OCI-LY1 (cell line): ENCODE measurements at regions not wholly inside any gene's neighbourhood (a gene's known extent, or its start where the extent isn't known, plus 50 kb on each side); places are given as distances from the start of the nearest gene placed in this dataset.

Experiments
- EZH2 ChIP-seq: fragments of 200-600 bp; sonication (generic), shearing (Covaris generic); IDR thresholded peaks from 2 replicates; pipeline ENCODE4 v1.8.0; 2017; ENCODE audit warnings: borderline replicate concordance, mixed run types, mild to moderate bottlenecking, antibody characterized with exemption, low read length, moderate library complexity, mixed read lengths
- TF ChIP-seq, protein P1 (sequence below): fragments of 200-600 bp; sonication (generic), shearing (Covaris generic); IDR thresholded peaks from 2 replicates; pipeline ENCODE4 v1.5.1; 2017; ENCODE audit warnings: mild to moderate bottlenecking, antibody characterized with exemption, low read length, moderate library complexity, mixed read lengths

DNA sequence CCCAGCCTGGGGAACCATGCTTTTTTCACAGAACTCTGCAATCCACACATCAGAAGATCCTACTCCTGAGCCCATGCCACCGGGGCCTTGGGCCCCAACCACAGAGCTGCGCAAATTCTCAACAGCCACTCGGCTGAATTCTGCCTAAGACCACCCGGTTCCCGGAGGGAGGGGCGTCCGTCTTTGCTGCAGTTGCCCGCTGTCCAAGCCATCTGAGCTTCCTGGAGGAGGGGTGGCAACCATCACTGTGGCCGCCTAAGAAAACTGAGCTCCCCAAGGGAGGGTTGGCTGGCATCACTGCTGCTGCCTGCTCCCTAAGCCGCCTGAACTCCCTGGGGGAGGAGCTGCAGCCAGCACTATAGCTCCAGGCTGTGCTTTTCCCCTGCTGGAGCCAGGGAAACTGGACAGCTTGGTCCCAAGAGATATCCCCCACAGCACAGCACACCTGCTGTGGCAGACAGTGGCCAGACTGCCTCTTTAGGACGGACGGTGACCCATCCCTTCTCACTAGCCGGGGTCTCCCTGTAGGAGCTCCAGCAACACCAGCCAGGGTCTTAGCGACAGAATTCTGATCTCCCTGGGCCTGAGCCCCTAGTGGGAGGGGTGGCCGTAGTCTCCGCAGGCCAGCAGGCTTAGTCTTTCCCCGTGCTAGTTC, 1411.6 kb upstream of the CDH2 start:
- TF ChIP-seq, protein P1, sequence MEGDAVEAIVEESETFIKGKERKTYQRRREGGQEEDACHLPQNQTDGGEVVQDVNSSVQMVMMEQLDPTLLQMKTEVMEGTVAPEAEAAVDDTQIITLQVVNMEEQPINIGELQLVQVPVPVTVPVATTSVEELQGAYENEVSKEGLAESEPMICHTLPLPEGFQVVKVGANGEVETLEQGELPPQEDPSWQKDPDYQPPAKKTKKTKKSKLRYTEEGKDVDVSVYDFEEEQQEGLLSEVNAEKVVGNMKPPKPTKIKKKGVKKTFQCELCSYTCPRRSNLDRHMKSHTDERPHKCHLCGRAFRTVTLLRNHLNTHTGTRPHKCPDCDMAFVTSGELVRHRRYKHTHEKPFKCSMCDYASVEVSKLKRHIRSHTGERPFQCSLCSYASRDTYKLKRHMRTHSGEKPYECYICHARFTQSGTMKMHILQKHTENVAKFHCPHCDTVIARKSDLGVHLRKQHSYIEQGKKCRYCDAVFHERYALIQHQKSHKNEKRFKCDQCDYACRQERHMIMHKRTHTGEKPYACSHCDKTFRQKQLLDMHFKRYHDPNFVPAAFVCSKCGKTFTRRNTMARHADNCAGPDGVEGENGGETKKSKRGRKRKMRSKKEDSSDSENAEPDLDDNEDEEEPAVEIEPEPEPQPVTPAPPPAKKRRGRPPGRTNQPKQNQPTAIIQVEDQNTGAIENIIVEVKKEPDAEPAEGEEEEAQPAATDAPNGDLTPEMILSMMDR = no peak
- TF ChIP-seq EZH2 = no peak
